SJSA1 (cell line): ENCODE measurements at regions not wholly inside any gene's neighbourhood (a gene's known extent, or its start where the extent isn't known, plus 50 kb on each side); places are given as distances from the start of the nearest gene placed in this dataset.
A peak's percentile ranks its signal among the peaks of the same experiment; 100 is the strongest.
"Not testable (repeated sequence)": the region's sequence is repeated elsewhere in the genome, so short reads cannot be mapped to it uniquely, and the experiment has no call there.

Experiments used
- DNase-seq, 2 experiments: peaks; one replicate each; pipeline ENCODE4 v3.0.0-alpha.2; 2015 to 2020; ENCODE audit warnings: low spot score in 2 of 2, low read depth in 1 of 2
- H3K27ac ChIP-seq: fragments of 250-450 bp; sonication (Bioruptor Pico); 2 replicates; pipeline ENCODE4 v1.5.1; 2020; ENCODE audit warnings: mild to moderate bottlenecking, moderate library complexity
- H3K27me3 ChIP-seq: fragments of 250-450 bp; sonication (Bioruptor Pico); replicated peaks from 2 replicates; pipeline ENCODE4 v1.5.1; 2020; ENCODE audit warnings: mild to moderate bottlenecking, moderate library complexity
- H3K36me3 ChIP-seq: fragments of 250-450 bp; sonication (Bioruptor Pico); 2 replicates; pipeline ENCODE4 v1.5.1; 2020; ENCODE audit warnings: mild to moderate bottlenecking
- H3K4me1 ChIP-seq: fragments of 250-450 bp; sonication (Bioruptor Pico); replicated peaks from 2 replicates; pipeline ENCODE4 v1.6.1; 2021; ENCODE audit warnings: mild to moderate bottlenecking
- H3K4me3 ChIP-seq: fragments of 250-450 bp; sonication (Bioruptor Pico); 2 replicates; pipeline ENCODE4 v1.5.1; 2020; ENCODE audit warnings: mild to moderate bottlenecking
- H3K9me3 ChIP-seq: fragments of 250-450 bp; sonication (Bioruptor Pico); replicated peaks from 2 replicates; pipeline ENCODE4 v1.5.1; 2020; ENCODE audit warnings: mild to moderate bottlenecking

- no peaks in the 10 kb centered on the region for H3K9me3 ChIP-seq
- H3K27me3 ChIP-seq = no peaks in the 10 kb centered on the region
- H3K4me3 ChIP-seq = no peak overlapping the region
- no peak overlapping the region for H3K27ac ChIP-seq
- no peaks in the 10 kb centered on the region for H3K4me1 ChIP-seq
- no peaks in the 10 kb centered on the region for H3K36me3 ChIP-seq
- DNase-seq = no peak
Observed at GRCh38 chr21:35468991-35469390, 419.9 kb upstream of the RUNX1 start.

- Histone ChIP-seq H3K9me3 (no peaks in the 10 kb centered on the region), H3K27ac (no peak overlapping the region), H3K4me3 (no peak overlapping the region), H3K36me3 (no peaks in the 10 kb centered on the region), H3K27me3 (no peaks in the 10 kb centered on the region), H3K4me1 (no peaks in the 10 kb centered on the region)
- peak in 1 of 2 experiments; percentile 4 for DNase-seq
Observed at GRCh38 chr21:35467566-35467965, 418.5 kb upstream of the RUNX1 start.

DNA sequence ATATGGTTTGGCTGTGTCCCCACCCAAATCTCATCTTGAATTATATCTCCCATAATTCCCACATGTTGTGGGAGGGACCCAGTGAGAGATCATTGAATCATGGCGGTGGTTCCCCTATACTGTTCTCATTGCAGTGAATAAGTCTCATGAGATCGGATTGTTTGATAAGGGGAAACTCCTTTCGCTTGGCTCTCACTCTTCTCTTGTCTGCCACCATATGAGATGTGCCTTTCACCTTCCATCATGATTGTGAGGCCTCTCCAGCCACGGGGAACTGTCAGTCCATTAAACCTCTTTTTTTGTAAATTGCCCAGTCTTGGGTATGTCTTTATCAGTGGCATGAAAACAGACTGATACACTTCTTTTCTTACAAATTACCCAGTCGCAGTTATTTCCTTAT is 417.6 kb upstream of the RUNX1 start:
- not testable (repeated sequence) for H3K9me3 ChIP-seq, DNase-seq, H3K36me3 ChIP-seq, H3K27ac ChIP-seq, H3K27me3 ChIP-seq, H3K4me1 ChIP-seq, H3K4me3 ChIP-seq

- DNase-seq = no peak
- Histone ChIP-seq H3K36me3 (no peaks in the 10 kb centered on the region), H3K4me1 (no peaks in the 10 kb centered on the region), H3K4me3 (no peak overlapping the region), H3K27me3 (no peaks in the 10 kb centered on the region), H3K9me3 (no peaks in the 10 kb centered on the region), H3K27ac (no peak overlapping the region)
Observed at GRCh38 chr21:35465741-35466140, 416.6 kb upstream of the RUNX1 start.

DNA sequence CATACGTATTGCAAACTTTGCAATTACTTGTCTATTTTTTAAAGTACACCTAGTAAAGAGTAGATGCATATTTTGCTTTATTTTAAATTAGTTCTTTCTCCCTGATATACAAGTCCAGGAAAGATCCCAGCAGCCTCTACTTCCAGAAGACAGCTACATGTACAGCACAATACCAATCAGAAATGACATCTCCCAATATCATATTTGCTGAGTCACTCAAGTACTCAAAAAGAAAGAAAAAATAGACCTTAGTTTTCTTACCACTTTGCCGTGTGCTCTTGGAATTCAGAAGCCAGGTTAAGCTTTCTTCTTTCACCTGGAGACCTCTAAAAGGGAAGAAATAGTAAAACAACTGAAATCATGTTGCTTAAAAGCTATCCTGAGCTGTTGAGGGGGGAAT is 412.6 kb upstream of the RUNX1 start:
- no peak overlapping the region for H3K4me3 ChIP-seq
- no peaks in the 10 kb centered on the region for H3K9me3 ChIP-seq
- no peak overlapping the region for H3K27ac ChIP-seq
- H3K4me1 ChIP-seq = no peaks in the 10 kb centered on the region
- no peak for DNase-seq
- no peaks in the 10 kb centered on the region for H3K27me3 ChIP-seq
- no peaks in the 10 kb centered on the region for H3K36me3 ChIP-seq

GRCh38 chr21:35460441-35460840 is 411.3 kb upstream of the RUNX1 start:
- no peaks in the 10 kb centered on the region for H3K4me1 ChIP-seq
- H3K27ac ChIP-seq = no peak overlapping the region
- H3K27me3 ChIP-seq = no peaks in the 10 kb centered on the region
- no peaks in the 10 kb centered on the region for H3K9me3 ChIP-seq
- no peak for DNase-seq
- no peak overlapping the region for H3K4me3 ChIP-seq
- no peaks in the 10 kb centered on the region for H3K36me3 ChIP-seq

DNA sequence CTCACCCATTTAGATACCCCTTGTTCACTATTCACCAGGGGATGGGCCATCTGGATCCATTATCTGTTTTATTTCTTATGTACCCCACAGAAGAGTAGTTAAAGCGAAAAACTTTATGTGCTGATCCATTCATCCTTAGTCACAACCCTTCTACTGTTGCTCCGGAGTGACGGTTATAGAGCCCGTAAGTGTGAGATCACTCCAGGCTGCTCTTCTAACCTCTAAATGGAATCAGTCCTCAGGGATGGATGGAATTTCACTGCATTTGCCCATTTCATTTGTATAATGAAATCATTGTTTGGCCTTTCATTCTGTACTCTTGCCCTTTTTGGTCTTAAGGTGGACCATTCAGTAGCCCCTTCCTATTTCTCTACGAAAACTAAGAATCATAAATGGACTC is 409.3 kb upstream of the RUNX1 start:
- Histone ChIP-seq H3K4me3 (no peak overlapping the region), H3K27ac (no peak overlapping the region), H3K27me3 (no peaks in the 10 kb centered on the region), H3K4me1 (no peaks in the 10 kb centered on the region), H3K36me3 (no peaks in the 10 kb centered on the region), H3K9me3 (no peaks in the 10 kb centered on the region)
- no peak for DNase-seq

- Histone ChIP-seq H3K27me3 (no peaks in the 10 kb centered on the region), H3K9me3 (no peaks in the 10 kb centered on the region), H3K36me3 (no peaks in the 10 kb centered on the region), H3K4me1 (no peaks in the 10 kb centered on the region), H3K27ac (no peak overlapping the region), H3K4me3 (no peak overlapping the region)
- no peak for DNase-seq
Observed at GRCh38 chr21:35457097-35457804, 408.1 kb upstream of the RUNX1 start.

DNA sequence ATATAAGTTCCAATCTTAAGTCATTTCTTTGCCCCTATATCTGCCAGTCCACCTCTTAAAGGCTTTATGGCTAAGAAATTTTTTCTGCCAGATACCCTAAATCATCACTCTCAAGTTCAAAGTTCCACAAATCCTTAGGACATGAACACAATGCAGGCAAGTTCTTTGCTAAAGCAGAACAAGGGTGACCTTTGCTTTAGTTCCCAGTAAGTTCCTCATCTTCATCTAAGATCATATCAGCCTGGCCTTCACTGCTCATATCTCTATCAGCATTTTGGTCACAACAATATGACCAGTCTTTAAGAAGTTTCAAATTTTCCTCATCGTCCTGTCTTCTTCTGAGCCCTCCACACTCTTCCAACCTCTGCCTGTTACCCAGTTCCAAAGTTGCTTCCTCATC is 402.2 kb upstream of the RUNX1 start:
- no peaks in the 10 kb centered on the region for H3K36me3 ChIP-seq
- H3K27me3 ChIP-seq = no peaks in the 10 kb centered on the region
- H3K4me1 ChIP-seq = no peaks in the 10 kb centered on the region

DNA sequence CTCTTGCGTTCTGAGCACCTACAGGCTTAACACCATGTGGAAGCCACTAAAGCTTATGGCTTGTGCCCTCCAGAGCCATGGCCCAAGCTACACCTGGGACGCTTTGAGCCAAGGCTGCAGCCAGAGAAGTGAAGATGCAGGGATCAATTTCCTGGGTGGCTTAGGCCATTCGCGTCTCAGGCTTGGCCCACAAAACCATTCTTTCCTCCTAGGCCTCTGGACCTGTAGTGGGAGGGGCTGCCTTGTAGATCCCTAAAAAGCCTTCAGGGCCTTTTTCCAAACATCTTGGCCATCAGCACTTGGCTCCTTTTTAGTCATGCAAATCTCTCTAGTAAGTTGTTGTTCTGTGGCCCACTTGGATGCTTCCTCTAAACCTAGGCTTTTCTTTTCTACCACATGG is 401.7 kb upstream of the RUNX1 start:
- H3K27ac ChIP-seq = no peak overlapping the region
- no peaks in the 10 kb centered on the region for H3K27me3 ChIP-seq

More for the DNA sequence above, 402.2 kb upstream of the RUNX1 start:
- DNase-seq = no peak
- H3K27ac ChIP-seq = no peak overlapping the region
- H3K9me3 ChIP-seq = no peaks in the 10 kb centered on the region; the same call in 1 of the 2 replicates
- H3K4me3 ChIP-seq = no peak overlapping the region

GRCh38 chr21:35449846-35450245 is 400.7 kb upstream of the RUNX1 start:
- H3K36me3 ChIP-seq = no peaks in the 10 kb centered on the region
- H3K4me1 ChIP-seq = no peaks in the 10 kb centered on the region
- H3K27me3 ChIP-seq = no peaks in the 10 kb centered on the region
- DNase-seq = no peak
- H3K27ac ChIP-seq = no peak overlapping the region
- no peak overlapping the region for H3K4me3 ChIP-seq
- no peaks in the 10 kb centered on the region; the same call in 1 of the 2 replicates for H3K9me3 ChIP-seq

More for the DNA sequence above, 401.7 kb upstream of the RUNX1 start:
- no peaks in the 10 kb centered on the region for H3K36me3 ChIP-seq
- no peaks in the 10 kb centered on the region for H3K4me1 ChIP-seq
- DNase-seq = no peak
- H3K9me3 ChIP-seq = no peaks in the 10 kb centered on the region; the same call in 1 of the 2 replicates
- no peak overlapping the region for H3K4me3 ChIP-seq

DNA sequence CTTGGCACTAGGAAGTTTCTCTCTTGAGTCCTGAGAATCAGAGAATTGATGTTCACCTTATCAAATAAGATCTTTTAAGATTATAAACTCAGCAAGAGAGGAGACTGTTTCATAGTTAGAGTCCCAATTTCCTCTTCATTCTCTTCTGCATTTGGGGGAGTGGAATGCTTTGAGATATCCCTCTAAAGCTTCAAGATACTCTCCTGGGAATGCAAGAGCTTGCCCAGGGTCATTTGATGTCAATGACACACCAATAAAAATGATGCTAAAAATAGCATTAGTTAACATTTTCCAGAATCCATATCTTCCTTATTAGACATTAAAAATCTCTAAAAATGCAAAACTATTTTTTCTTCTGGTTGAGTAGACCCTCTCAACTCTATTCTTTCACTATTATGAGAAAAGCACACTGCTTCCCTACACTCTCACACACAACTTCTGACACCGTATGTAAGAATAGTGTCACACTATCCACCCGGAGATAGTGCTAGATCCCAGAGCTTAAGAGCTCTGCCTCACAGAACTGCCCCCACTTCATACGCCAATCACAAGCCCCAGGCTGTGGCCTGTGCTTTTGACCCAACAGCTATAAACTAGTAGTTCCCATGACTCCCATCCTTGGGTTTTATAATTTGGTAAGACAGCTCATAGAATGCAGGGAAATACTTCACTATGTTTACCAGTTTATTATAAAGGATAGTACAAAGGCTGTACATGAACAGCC is 399.9 kb upstream of the RUNX1 start:
- Histone ChIP-seq H3K36me3 (no peaks in the 10 kb centered on the region), H3K27me3 (no peaks in the 10 kb centered on the region), H3K4me3 (no peak overlapping the region), H3K27ac (no peak overlapping the region), H3K9me3 (no peaks in the 10 kb centered on the region; the same call in 1 of the 2 replicates), H3K4me1 (no peaks in the 10 kb centered on the region)
- no peak for DNase-seq

DNA sequence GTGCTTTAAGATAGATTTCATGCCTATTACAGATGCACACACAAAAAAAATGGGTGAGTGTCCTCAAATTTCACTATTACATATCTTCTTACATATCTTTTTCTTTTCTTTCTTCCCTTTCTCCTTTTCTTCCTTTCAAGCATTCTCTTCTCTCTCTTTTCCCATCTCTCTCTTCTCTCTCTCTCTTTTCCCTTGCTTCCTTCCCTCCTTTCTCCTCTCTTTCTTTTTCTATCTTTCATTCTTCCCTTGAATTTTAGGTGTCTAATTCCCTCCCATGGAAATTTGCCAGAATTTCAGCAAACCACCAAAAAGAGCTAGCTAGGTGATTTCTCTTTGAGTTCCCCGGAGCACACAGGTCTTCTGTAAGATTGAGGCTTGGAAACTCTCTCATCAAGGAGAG is 395.3 kb upstream of the RUNX1 start:
- Histone ChIP-seq H3K27me3 (no peaks in the 10 kb centered on the region), H3K4me3 (no peak overlapping the region), H3K27ac (no peak overlapping the region), H3K9me3 (no peaks in the 10 kb centered on the region), H3K4me1 (no peaks in the 10 kb centered on the region), H3K36me3 (no peaks in the 10 kb centered on the region)
- DNase-seq = no peak

DNA sequence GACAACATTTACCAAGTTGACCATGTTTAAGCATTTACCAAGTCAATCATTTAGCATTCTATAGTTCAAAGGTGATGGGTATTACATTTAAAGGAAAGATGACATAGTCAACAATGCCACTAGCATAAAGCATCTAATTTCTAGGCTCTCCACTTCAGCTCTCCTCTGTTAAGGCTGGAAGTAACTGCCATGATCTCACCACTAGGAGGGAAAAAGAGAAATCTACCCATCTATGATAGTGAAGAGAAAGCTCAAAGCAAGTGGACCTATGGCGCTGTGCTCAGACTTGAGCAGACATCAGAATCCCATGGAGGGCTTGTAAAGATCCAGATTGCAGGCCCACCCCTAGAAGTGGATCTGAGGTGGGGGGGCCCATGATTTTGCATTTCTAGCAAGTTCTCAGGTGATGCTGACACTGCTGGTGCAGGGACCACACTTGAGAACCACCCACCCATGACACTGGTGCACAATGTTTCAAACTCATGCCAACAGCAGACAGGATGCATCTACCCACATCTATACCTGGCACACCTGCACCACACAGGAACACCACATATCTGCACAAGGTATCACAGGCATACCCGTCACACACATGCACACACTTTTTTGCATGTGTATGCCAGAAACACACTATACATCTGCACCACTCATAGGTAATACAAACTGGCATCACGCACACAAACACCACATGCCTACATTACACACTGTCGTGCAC is 392.9 kb upstream of the RUNX1 start:
- no peaks in the 10 kb centered on the region for H3K36me3 ChIP-seq

More for the DNA sequence above, 392.9 kb upstream of the RUNX1 start:
- no peak overlapping the region for H3K4me3 ChIP-seq
- H3K27me3 ChIP-seq = no peaks in the 10 kb centered on the region
- no peaks in the 10 kb centered on the region for H3K9me3 ChIP-seq
- H3K4me1 ChIP-seq = no peaks in the 10 kb centered on the region
- DNase-seq = no peak
- H3K27ac ChIP-seq = no peak overlapping the region
